DND-41 (cell line): ENCODE measurements at regions not wholly inside any gene's neighbourhood (a gene's known extent, or its start where the extent isn't known, plus 50 kb on each side); places are given as distances from the start of the nearest gene placed in this dataset.

Source experiments
- ATAC-seq: fragments of 200-7000 bp; cut with Tn5 transposase; 3 replicates; pipeline ENCODE4 v1.9.1; 2021; ENCODE audit warnings: low read depth; ENCODE audit not compliant: insufficient read depth
- DNase-seq: peaks from one replicate; pipeline ENCODE4 v3.0.0-alpha.2; 2020
- H2AFZ ChIP-seq: 2 replicates; pipeline ENCODE4 v1.6.0; 2012; ENCODE audit warnings: low read depth, low read length
- H3K27ac ChIP-seq: 2 replicates; pipeline ENCODE4 v1.5.1; 2012; ENCODE audit warnings: low read length, inconsistent platforms
- H3K27me3 ChIP-seq: fragments of 200-600 bp; sonication (generic); 2 replicates; pipeline ENCODE4 v1.6.0; 2012; ENCODE audit warnings: low read length, mild to moderate bottlenecking, inconsistent platforms; ENCODE audit not compliant: insufficient read depth, poor library complexity
- H3K36me3 ChIP-seq: 2 replicates; pipeline ENCODE4 v1.5.1; 2012; ENCODE audit warnings: low read length, inconsistent platforms; ENCODE audit not compliant: insufficient read depth
- H3K4me1 ChIP-seq: 2 replicates; pipeline ENCODE4 v1.5.1; 2012; ENCODE audit warnings: mild to moderate bottlenecking, low read length; ENCODE audit not compliant: insufficient read depth
- H3K4me2 ChIP-seq: 2 replicates; pipeline ENCODE4 v1.6.0; 2012; ENCODE audit warnings: mild to moderate bottlenecking, moderate library complexity, low read length, inconsistent platforms; ENCODE audit not compliant: insufficient read depth
- H3K4me3 ChIP-seq, 2 experiments: fragments of 200-600 bp in 1 of 2; shearing (Covaris generic) in 1 of 2; 2 replicates each; pipeline ENCODE4 v1.5.1; 2012 to 2016; ENCODE audit warnings: inconsistent platforms in 2 of 2, low read length in 2 of 2, mild to moderate bottlenecking in 2 of 2, low read depth in 1 of 2, moderate library complexity in 1 of 2
- H3K79me2 ChIP-seq: 2 replicates; pipeline ENCODE4 v1.6.0; 2012; ENCODE audit warnings: low read length, inconsistent platforms; ENCODE audit not compliant: insufficient read depth
- H3K9ac ChIP-seq: 2 replicates; pipeline ENCODE4 v1.6.0; 2012; ENCODE audit warnings: low read depth, mild to moderate bottlenecking, inconsistent platforms, low read length, moderate library complexity
- H3K9me3 ChIP-seq: 2 replicates; pipeline ENCODE4 v1.5.1; 2012; ENCODE audit warnings: low read length, moderate library complexity, mild to moderate bottlenecking, inconsistent platforms; ENCODE audit not compliant: insufficient read depth, severe bottlenecking
- H4K20me1 ChIP-seq: 2 replicates; pipeline ENCODE4 v1.6.0; 2012; ENCODE audit warnings: low read length; ENCODE audit not compliant: insufficient read depth
- EZH2 ChIP-seq: IDR thresholded peaks from 3 replicates; pipeline ENCODE4 v1.6.1; 2012; ENCODE audit warnings: borderline replicate concordance, low read depth, mild to moderate bottlenecking, moderate library complexity, low read length, inconsistent platforms; ENCODE audit not compliant: severe bottlenecking
- TF ChIP-seq, protein P1 (sequence below): IDR thresholded peaks from 2 replicates; pipeline ENCODE4 v1.5.1; 2012; ENCODE audit warnings: borderline replicate concordance, low read length, moderate library complexity, mild to moderate bottlenecking; ENCODE audit not compliant: poor library complexity, severe bottlenecking; ENCODE audit errors: extremely low read depth

DNA sequence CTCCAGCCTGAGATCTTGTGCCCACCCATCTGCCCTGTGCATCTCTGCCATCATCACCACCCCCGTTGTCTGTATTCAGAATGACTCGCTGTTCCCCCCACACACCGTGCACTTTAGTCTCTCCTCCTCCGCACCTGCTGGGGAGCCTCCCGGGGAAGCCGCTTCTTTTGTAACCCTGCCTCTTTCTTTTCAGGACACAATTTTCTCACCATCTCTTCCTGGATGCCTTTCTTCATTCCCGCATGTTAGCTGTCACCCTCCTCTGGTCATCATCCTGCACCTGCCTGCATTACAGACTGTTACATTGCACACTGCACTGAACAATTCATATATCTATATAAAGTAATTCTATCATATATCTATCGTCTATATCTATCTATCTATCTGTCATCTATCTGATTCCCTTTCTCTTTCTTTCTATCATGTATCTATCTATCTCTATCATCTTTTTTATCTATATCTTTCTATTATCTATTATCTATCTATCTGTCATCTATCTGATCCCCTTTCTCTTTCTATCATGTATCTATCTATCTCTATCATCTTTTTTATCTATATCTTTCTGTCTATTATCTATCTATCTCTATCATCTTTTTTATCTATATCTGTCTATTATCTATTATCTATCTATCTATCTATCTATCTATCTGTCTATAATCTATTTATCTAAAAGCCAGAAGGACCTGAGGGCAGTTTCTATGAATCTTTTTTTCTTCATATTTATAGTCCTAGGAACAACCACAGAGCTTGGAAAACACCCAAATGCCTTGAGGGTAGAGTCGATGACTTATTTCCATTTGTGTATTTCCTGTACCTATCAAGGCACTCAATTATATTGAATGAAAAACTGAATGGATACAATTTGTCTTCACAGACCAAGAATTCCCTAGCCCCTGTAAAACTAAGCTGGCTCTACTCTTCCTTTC is 642.5 kb downstream of the ACTR3B start:
- no peak for TF ChIP-seq EZH2
- TF ChIP-seq, protein P1, sequence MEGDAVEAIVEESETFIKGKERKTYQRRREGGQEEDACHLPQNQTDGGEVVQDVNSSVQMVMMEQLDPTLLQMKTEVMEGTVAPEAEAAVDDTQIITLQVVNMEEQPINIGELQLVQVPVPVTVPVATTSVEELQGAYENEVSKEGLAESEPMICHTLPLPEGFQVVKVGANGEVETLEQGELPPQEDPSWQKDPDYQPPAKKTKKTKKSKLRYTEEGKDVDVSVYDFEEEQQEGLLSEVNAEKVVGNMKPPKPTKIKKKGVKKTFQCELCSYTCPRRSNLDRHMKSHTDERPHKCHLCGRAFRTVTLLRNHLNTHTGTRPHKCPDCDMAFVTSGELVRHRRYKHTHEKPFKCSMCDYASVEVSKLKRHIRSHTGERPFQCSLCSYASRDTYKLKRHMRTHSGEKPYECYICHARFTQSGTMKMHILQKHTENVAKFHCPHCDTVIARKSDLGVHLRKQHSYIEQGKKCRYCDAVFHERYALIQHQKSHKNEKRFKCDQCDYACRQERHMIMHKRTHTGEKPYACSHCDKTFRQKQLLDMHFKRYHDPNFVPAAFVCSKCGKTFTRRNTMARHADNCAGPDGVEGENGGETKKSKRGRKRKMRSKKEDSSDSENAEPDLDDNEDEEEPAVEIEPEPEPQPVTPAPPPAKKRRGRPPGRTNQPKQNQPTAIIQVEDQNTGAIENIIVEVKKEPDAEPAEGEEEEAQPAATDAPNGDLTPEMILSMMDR = no peak
- ATAC-seq (no peak), DNase-seq (no peak)
- Histone ChIP-seq H3K79me2 (no peaks in the 10 kb centered on the region), H2AFZ (no peak overlapping the region), H3K27me3 (no peaks in the 10 kb centered on the region), H3K27ac (no peak overlapping the region), H3K36me3 (no peaks in the 10 kb centered on the region), H3K4me3 (no peak overlapping the region), H3K9me3 (peaks cover 3% of the 10 kb centered on the region), H3K9ac (no peak overlapping the region), H3K4me2 (no peak overlapping the region), H3K4me1 (no peaks in the 10 kb centered on the region), H4K20me1 (no peaks in the 10 kb centered on the region)

DNA sequence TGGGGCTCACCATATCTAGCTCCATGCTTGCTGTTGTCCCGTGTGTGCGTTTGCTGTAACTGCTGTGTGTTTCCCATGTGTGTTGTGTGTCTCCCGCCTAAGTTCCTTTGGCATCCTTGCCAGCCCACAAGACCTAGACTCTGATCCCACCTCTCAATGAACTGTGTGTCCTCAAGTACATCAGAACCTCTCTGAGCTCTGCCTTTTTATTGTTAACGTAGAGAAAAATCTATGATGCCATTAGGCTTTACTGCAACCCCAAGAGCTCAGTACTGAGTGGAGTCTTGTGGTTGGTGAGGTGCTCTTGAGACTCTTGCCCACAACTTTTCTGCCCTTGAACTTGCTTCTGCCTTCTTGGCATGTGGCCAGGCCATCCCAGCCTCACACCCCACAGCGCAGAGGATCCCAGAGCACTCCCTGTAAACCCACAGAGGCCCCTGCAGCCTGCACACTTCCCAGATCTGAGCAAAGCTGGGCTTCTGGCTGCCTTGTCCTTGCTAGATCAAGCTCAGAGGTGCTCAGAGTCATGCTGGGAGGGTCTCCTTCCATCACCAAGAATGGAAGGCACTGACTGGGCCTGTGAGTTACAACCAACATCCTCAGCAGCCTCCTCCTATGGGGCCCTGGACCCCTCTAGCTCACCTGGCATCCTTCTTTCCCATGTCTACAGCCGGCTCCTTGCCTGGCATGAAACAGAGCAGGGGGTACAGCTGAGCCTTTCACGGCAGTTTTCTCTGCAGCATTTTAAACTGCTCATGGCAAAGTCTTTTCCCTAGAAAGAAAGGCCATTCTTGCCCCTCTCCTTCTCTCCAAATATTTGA is 643.4 kb downstream of the ACTR3B start:
- no peak; the same call in 2 of the 3 replicates for ATAC-seq
- TF ChIP-seq, protein P1 = no peak
- TF ChIP-seq EZH2 = no peak

DNA sequence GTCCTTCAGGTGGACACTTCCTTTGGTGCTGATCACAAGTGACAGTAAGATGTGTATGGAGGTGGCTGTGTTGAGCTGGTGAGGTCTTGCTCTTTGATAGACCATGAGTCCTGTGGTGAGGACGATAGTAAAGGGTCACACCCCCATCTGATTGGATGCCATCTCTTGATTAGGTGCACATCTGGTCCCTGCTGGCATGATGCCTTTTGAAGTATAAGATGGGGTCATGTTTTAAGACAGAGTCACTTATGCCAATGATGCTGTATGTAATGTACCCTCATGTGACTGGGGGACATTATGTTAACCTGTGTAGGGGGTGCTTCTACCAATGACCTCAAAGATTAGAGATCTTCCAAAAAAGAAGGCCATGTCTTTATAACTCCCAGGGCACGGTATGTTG is 644.6 kb downstream of the ACTR3B start:
- Histone ChIP-seq H3K4me3 (no peak overlapping the region), H3K36me3 (no peaks in the 10 kb centered on the region), H3K4me1 (no peaks in the 10 kb centered on the region), H4K20me1 (no peaks in the 10 kb centered on the region), H2AFZ (no peak overlapping the region), H3K79me2 (no peaks in the 10 kb centered on the region), H3K4me2 (no peak overlapping the region), H3K9ac (no peak overlapping the region), H3K27me3 (no peaks in the 10 kb centered on the region), H3K27ac (no peak overlapping the region), H3K9me3 (peaks cover 5% of the 10 kb centered on the region)
- DNase-seq (no peak), ATAC-seq (no peak)
- TF ChIP-seq, protein P1 = no peak
- TF ChIP-seq EZH2 = no peak

More for the DNA sequence above, 643.4 kb downstream of the ACTR3B start:
- Histone ChIP-seq H3K27me3 (no peaks in the 10 kb centered on the region), H4K20me1 (no peaks in the 10 kb centered on the region), H3K79me2 (no peaks in the 10 kb centered on the region), H3K4me1 (no peaks in the 10 kb centered on the region), H3K36me3 (no peaks in the 10 kb centered on the region), H3K27ac (no peak overlapping the region), H3K4me2 (no peak overlapping the region), H3K4me3 (no peak overlapping the region), H3K9me3 (peaks cover 3% of the 10 kb centered on the region), H3K9ac (no peak overlapping the region), H2AFZ (no peak overlapping the region)
- DNase-seq = no peak
